ACC112 (cell line): ENCODE measurements at regions not wholly inside any gene's neighbourhood (a gene's known extent, or its start where the extent isn't known, plus 50 kb on each side); places are given as distances from the start of the nearest gene placed in this dataset.

Experiments used
- H2AFZ ChIP-seq: fragments of 200-600 bp; sonication (generic); one replicate; pipeline ENCODE4 v1.6.0; 2017; ENCODE audit warnings: antibody characterized with exemption, low read length; ENCODE audit not compliant: unreplicated experiment
- H3K27ac ChIP-seq: fragments of 200-600 bp; sonication (generic); 2 replicates; pipeline ENCODE4 v1.5.1; 2014; ENCODE audit warnings: low read depth, mild to moderate bottlenecking, antibody characterized with exemption, low read length, moderate library complexity
- H3K27me3 ChIP-seq: fragments of 200-600 bp; sonication (generic); 2 replicates; pipeline ENCODE4 v1.6.1; 2014; ENCODE audit warnings: mild to moderate bottlenecking, antibody characterized with exemption, low read length, moderate library complexity, mixed read lengths; ENCODE audit not compliant: insufficient read depth
- H3K36me3 ChIP-seq: fragments of 200-600 bp; sonication (generic); 2 replicates; pipeline ENCODE4 v1.6.1; 2016; ENCODE audit warnings: mild to moderate bottlenecking, antibody characterized with exemption, low read length, moderate library complexity, mixed read lengths; ENCODE audit not compliant: insufficient read depth
- H3K4me1 ChIP-seq: fragments of 200-600 bp; sonication (generic); one replicate; pipeline ENCODE4 v1.6.1; 2016; ENCODE audit warnings: low read length, mixed read lengths; ENCODE audit not compliant: insufficient read depth, unreplicated experiment, control insufficient read depth
- H3K4me3 ChIP-seq: fragments of 200-600 bp; sonication (generic); 2 replicates; pipeline ENCODE4 v1.5.1; 2014; ENCODE audit warnings: mild to moderate bottlenecking, low read depth, low read length
- H3K79me2 ChIP-seq: fragments of 200-600 bp; sonication (generic); one replicate; pipeline ENCODE4 v1.6.0; 2016; ENCODE audit warnings: low read length; ENCODE audit not compliant: control insufficient read depth, unreplicated experiment, insufficient read depth

GRCh38 chr5:124796495-124796894 lies 50.1 kb upstream of the ZNF608 start:
- no peaks in the 10 kb centered on the region for H3K27me3 ChIP-seq
- H3K79me2 ChIP-seq = no peaks in the 10 kb centered on the region
- H3K36me3 ChIP-seq = no peaks in the 10 kb centered on the region
- H3K4me1 ChIP-seq = no peaks in the 10 kb centered on the region
- no peak overlapping the region for H3K4me3 ChIP-seq
- no peak overlapping the region for H2AFZ ChIP-seq
- H3K27ac ChIP-seq = no peak overlapping the region

DNA sequence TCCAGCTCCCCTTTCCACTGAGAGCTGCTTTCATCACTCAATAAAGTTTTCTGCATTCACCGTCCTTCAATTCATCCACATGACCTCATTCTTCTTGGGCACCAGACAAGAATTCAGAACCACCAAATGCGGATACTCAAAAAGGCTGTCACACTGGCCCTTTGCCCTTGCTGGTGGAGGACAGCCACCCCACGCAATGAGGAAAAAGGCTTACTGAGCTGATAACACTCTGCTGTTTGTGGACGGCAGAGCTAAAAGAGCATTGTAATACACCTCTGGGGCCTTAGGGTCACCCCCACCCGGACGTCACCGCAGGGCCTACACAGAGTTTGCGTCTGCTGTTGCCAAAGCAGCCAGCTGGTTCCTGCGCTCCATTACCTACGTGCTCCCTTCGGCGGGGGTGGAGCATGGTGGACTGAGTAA lies 51.2 kb upstream of the ZNF608 start:
- Histone ChIP-seq H3K4me1 (no peaks in the 10 kb centered on the region), H2AFZ (no peak overlapping the region), H3K27me3 (no peaks in the 10 kb centered on the region), H3K4me3 (no peak overlapping the region), H3K36me3 (no peaks in the 10 kb centered on the region), H3K27ac (no peak overlapping the region), H3K79me2 (no peaks in the 10 kb centered on the region)

GRCh38 chr5:124798890-124799289 lies 52.5 kb upstream of the ZNF608 start:
- H3K4me1 ChIP-seq = no peaks in the 10 kb centered on the region
- H3K79me2 ChIP-seq = no peaks in the 10 kb centered on the region
- H3K36me3 ChIP-seq = no peaks in the 10 kb centered on the region
- no peak overlapping the region for H3K4me3 ChIP-seq
- no peak overlapping the region for H2AFZ ChIP-seq
- no peaks in the 10 kb centered on the region for H3K27me3 ChIP-seq
- no peak overlapping the region for H3K27ac ChIP-seq

DNA sequence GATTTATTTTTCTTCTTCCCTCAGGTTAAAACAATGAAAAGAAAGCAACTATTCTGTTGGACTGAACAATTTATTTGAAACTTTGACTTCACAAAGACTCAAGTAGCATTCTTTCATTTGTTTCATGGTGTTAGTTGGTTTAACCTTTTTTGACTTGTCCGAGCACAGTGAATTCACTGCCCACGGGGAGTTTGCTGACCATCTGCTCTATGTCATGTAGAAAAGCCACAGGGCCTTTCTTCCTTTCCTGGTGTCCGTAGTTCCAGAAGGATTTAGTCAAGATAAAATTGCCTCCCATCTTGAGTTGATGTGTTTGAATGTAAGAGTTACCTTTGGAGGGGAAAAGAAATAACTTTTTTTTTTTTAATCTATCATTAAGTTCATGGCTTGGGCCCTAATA lies 55.1 kb upstream of the ZNF608 start:
- Histone ChIP-seq H3K27ac (no peak overlapping the region), H2AFZ (no peak overlapping the region), H3K4me1 (no peaks in the 10 kb centered on the region), H3K36me3 (no peaks in the 10 kb centered on the region), H3K27me3 (no peaks in the 10 kb centered on the region), H3K4me3 (no peak overlapping the region), H3K79me2 (no peaks in the 10 kb centered on the region)

DNA sequence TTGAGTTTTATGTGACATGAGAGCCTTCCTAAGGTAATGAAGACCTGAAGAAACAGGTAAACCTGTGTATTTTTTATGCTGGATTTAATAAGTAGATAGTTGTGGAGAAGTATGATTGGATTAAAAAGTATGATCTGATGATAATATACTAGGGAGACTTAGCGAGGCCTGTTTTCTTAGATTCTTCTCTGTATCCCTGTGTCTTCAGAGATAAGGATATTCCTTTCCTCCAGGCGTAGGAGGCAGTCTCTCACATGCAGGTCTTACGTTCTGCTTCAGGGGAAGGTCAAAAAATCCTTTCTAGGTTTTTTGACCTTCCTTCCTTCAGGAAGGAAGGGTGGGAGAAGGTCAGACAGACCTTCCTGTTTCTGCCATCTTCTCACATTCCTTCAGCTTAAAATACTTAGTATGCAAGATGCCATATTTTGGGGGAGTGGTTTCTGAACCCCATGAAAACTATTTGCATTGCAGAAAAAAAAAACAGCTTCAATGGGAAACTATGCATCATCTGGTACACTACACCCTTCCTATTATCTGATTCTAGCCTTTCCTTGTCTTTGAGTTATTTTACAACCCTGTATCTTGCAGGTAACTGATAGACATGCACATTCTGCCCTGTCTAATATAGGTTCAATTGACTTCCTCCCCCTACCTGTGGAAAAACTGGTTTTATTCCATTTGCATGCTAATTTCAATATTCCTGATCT lies 57.3 kb upstream of the ZNF608 start:
- H3K27ac ChIP-seq = no peak overlapping the region

DNA sequence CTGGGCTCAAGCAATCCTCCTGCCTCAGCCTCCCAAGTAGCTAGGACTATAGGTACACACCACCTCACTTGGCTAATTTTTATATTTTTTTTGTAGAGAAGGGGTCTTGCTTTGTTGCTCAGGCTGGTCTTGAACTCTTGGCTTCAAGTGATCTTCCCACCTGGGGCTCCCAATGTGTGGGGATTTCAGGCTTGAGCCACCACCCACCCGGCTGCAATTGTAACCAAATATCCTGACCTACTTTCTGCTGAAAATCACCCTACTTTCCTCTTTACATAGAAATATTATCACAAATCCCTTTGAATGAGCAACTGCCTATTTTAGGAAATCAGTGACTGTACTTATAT lies 59.6 kb upstream of the ZNF608 start:
- H3K36me3 ChIP-seq = no peaks in the 10 kb centered on the region
- H3K27ac ChIP-seq = no peak overlapping the region
- no peak overlapping the region for H2AFZ ChIP-seq
- H3K79me2 ChIP-seq = no peaks in the 10 kb centered on the region
- H3K4me3 ChIP-seq = no peak overlapping the region
- H3K4me1 ChIP-seq = no peaks in the 10 kb centered on the region
- H3K27me3 ChIP-seq = no peaks in the 10 kb centered on the region

More for the DNA sequence above, 57.3 kb upstream of the ZNF608 start:
- Histone ChIP-seq H2AFZ (no peak overlapping the region), H3K4me3 (no peak overlapping the region), H3K4me1 (no peaks in the 10 kb centered on the region), H3K27me3 (no peaks in the 10 kb centered on the region), H3K36me3 (no peaks in the 10 kb centered on the region), H3K79me2 (no peaks in the 10 kb centered on the region)

DNA sequence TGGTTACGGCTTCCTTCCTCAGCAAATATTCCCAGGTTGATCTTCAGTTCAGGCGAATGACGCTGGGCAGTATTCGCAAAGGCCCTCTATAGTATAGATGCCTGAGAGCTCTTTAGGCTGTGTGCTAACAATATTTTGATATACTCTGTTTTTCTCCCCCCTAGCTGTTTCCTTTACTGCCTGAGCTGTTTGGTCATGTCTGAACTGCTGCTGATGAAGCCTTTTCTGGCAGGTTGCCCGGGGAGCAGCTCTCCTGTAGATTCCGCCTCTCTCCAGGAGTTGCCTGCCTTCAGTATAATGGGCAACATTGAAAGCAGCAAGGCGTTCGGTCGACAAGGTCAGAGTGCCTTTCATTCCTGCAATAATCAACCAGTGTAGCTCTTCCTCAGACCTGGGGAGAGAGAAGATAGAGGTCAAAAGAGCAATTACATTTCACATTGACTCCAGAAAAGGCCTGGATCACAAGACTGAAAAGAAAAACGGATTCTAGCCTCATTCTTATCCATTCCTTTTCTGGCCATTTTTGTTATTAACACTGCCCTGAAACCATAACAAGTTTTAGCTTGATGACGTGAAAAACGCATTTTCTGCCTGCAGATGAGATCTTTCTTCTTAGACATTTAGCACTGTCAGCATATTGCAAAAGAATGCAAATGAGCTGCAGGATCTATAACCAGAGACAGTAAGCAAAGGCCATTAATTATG lies 60.1 kb upstream of the ZNF608 start:
- no peak overlapping the region for H2AFZ ChIP-seq
- H3K27ac ChIP-seq = no peak overlapping the region
- no peaks in the 10 kb centered on the region for H3K36me3 ChIP-seq
- no peaks in the 10 kb centered on the region for H3K79me2 ChIP-seq
- no peaks in the 10 kb centered on the region for H3K27me3 ChIP-seq
- H3K4me1 ChIP-seq = no peaks in the 10 kb centered on the region
- H3K4me3 ChIP-seq = no peak overlapping the region

DNA sequence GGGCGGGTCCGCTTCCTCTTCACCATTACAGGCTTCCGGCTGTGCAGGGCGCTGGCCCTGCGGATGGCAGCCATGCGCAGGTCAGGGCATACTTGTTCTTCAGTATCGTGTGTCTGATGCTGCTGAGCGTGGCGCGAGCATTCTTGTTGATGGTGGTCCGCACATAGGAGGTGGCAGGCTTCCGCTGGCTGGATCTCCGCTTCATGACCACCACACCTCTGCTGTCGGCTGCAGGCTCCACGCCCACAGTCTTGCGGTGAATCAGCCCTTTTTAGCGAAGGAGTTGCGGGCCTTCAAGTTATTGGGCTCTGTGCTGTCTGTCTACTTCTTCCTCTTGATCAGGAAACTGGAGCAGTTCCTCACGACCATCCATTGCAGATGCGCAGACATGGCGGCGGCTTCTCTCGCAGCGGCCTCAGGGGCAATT lies 62.4 kb upstream of the ZNF608 start:
- no peak overlapping the region for H2AFZ ChIP-seq
- no peaks in the 10 kb centered on the region for H3K36me3 ChIP-seq
- no peak overlapping the region for H3K27ac ChIP-seq
- no peaks in the 10 kb centered on the region for H3K79me2 ChIP-seq
- no peaks in the 10 kb centered on the region for H3K4me1 ChIP-seq
- H3K4me3 ChIP-seq = no peak overlapping the region
- no peaks in the 10 kb centered on the region for H3K27me3 ChIP-seq

GRCh38 chr5:124810396-124811006 lies 64.1 kb upstream of the ZNF608 start:
- no peaks in the 10 kb centered on the region for H3K27me3 ChIP-seq
- H3K4me3 ChIP-seq = no peak overlapping the region
- no peaks in the 10 kb centered on the region for H3K36me3 ChIP-seq
- H3K4me1 ChIP-seq = no peaks in the 10 kb centered on the region
- H3K79me2 ChIP-seq = no peaks in the 10 kb centered on the region
- H3K27ac ChIP-seq = no peak overlapping the region
- H2AFZ ChIP-seq = no peak overlapping the region

- H3K27ac ChIP-seq = no peak overlapping the region
- H3K36me3 ChIP-seq = no peaks in the 10 kb centered on the region
- no peak overlapping the region for H2AFZ ChIP-seq
- H3K79me2 ChIP-seq = no peaks in the 10 kb centered on the region
- no peaks in the 10 kb centered on the region for H3K4me1 ChIP-seq
- no peak overlapping the region for H3K4me3 ChIP-seq
- no peaks in the 10 kb centered on the region for H3K27me3 ChIP-seq
Measured at GRCh38 chr5:124812771-124813358, 66.4 kb upstream of the ZNF608 start.
